ENCODE measurements at regions not wholly inside any gene's neighbourhood (a gene's known extent, or its start where the extent isn't known, plus 50 kb on each side); places are given as distances from the start of the nearest gene placed in this dataset.

- H3K27ac ChIP-seq (ENCODE audit: low read depth, low read length), result no peak overlapping the region
- H3K4me1 ChIP-seq (ENCODE audit: insufficient read depth, low read length), result no peaks in the 10 kb centered on the region
- H3K9me3 Mint-ChIP-seq, result no peaks in the 10 kb centered on the region
- H3K27me3 Mint-ChIP-seq, result peaks cover 2 to 15% of the 10 kb centered on the region in 2 donors
- no peaks in the 10 kb centered on the region for H3K36me3 ChIP-seq (ENCODE audit: insufficient read depth, low read length)
- no peak overlapping the region for H3K4me3 Mint-ChIP-seq
- no peak for DNase-seq
- H3K36me3 Mint-ChIP-seq, result no peaks in the 10 kb centered on the region
- no peak overlapping the region for H3K4me3 ChIP-seq (ENCODE audit: low read length)
- no peak overlapping the region for H3K27ac Mint-ChIP-seq
- H3K9me3 ChIP-seq (ENCODE audit: low read length), result no peaks in the 10 kb centered on the region
- H3K4me1 Mint-ChIP-seq, result no peaks in the 10 kb centered on the region
- no peaks in the 10 kb centered on the region for H3K27me3 ChIP-seq (ENCODE audit: insufficient read depth, low read length, poor library complexity, severe bottlenecking)
- CTCF ChIA-PET, result no interaction called here
- POLR2A ChIA-PET, result no interaction called here
Observed at GRCh38 chr7:36039671-36040070, 113.4 kb upstream of the EEPD1 start.

GRCh38 chr7:36040679-36041078 lies 112.4 kb upstream of the EEPD1 start:
- Histone ChIP-seq H3K27ac (ENCODE audit: low read depth, low read length) (no peak overlapping the region), H3K4me3 (ENCODE audit: low read length) (no peak overlapping the region), H3K9me3 (ENCODE audit: low read length) (no peaks in the 10 kb centered on the region), H3K27me3 (ENCODE audit: insufficient read depth, low read length, poor library complexity, severe bottlenecking) (no peaks in the 10 kb centered on the region), H3K4me1 (ENCODE audit: insufficient read depth, low read length) (no peaks in the 10 kb centered on the region), H3K36me3 (ENCODE audit: insufficient read depth, low read length) (no peaks in the 10 kb centered on the region)
- Mint-ChIP-seq H3K36me3 (no peaks in the 10 kb centered on the region), H3K4me3 (no peak overlapping the region), H3K9me3 (no peaks in the 10 kb centered on the region), H3K27ac (no peak overlapping the region), H3K27me3 (peaks cover 0 to 13% of the 10 kb centered on the region in 2 donors), H3K4me1 (no peaks in the 10 kb centered on the region)
- no peak for DNase-seq
- ChIA-PET POLR2A (no interaction called here), CTCF (no interaction called here)

- H3K4me1 ChIP-seq (ENCODE audit: insufficient read depth, low read length), result no peaks in the 10 kb centered on the region
- POLR2A ChIA-PET, result no interaction called here
- no peaks in the 10 kb centered on the region for H3K4me1 Mint-ChIP-seq
- CTCF ChIA-PET, result no interaction called here
- H3K36me3 Mint-ChIP-seq, result no peaks in the 10 kb centered on the region
- DNase-seq, result no peak
- no peak overlapping the region for H3K27ac ChIP-seq (ENCODE audit: low read depth, low read length)
- H3K4me3 ChIP-seq (ENCODE audit: low read length), result no peak overlapping the region
- H3K27me3 ChIP-seq (ENCODE audit: insufficient read depth, low read length, poor library complexity, severe bottlenecking), result no peaks in the 10 kb centered on the region
- no peaks in the 10 kb centered on the region for H3K36me3 ChIP-seq (ENCODE audit: insufficient read depth, low read length)
- H3K4me3 Mint-ChIP-seq, result no peak overlapping the region
- peak overlapping the region in 1 of 8 donors; percentile 52 for H3K27ac Mint-ChIP-seq
- no peaks in the 10 kb centered on the region for H3K9me3 Mint-ChIP-seq
- H3K9me3 ChIP-seq (ENCODE audit: low read length), result no peaks in the 10 kb centered on the region
- H3K27me3 Mint-ChIP-seq, result peaks cover 0 to 6% of the 10 kb centered on the region in 2 donors
Observed at GRCh38 chr7:36044101-36044892, 108.8 kb upstream of the EEPD1 start.

GRCh38 chr7:36045326-36045725 lies 107.7 kb upstream of the EEPD1 start:
- no peaks in the 10 kb centered on the region for H3K27me3 ChIP-seq (ENCODE audit: insufficient read depth, low read length, poor library complexity, severe bottlenecking)
- ChIA-PET CTCF (no interaction called here), POLR2A (no interaction called here)
- H3K9me3 ChIP-seq (ENCODE audit: low read length), result no peaks in the 10 kb centered on the region
- H3K4me3 ChIP-seq (ENCODE audit: low read length), result no peak overlapping the region
- peaks cover 3 to 4% of the 10 kb centered on the region in 2 donors for H3K27me3 Mint-ChIP-seq
- H3K36me3 ChIP-seq (ENCODE audit: insufficient read depth, low read length), result no peaks in the 10 kb centered on the region
- H3K27ac ChIP-seq (ENCODE audit: low read depth, low read length), result no peak overlapping the region
- no peaks in the 10 kb centered on the region for H3K36me3 Mint-ChIP-seq
- H3K9me3 Mint-ChIP-seq, result no peaks in the 10 kb centered on the region
- no peaks in the 10 kb centered on the region for H3K4me1 Mint-ChIP-seq
- H3K4me3 Mint-ChIP-seq, result no peak overlapping the region
- no peak overlapping the region for H3K27ac Mint-ChIP-seq
- no peak for DNase-seq
- H3K4me1 ChIP-seq (ENCODE audit: insufficient read depth, low read length), result no peaks in the 10 kb centered on the region

GRCh38 chr7:36045830-36046341 lies 107.2 kb upstream of the EEPD1 start:
- no peaks in the 10 kb centered on the region for H3K4me1 ChIP-seq (ENCODE audit: insufficient read depth, low read length)
- no peaks in the 10 kb centered on the region for H3K36me3 Mint-ChIP-seq
- ChIA-PET POLR2A (no interaction called here), CTCF (no interaction called here)
- no peak overlapping the region for H3K27ac Mint-ChIP-seq
- peaks cover 3 to 4% of the 10 kb centered on the region in 2 donors for H3K27me3 Mint-ChIP-seq
- H3K27me3 ChIP-seq (ENCODE audit: insufficient read depth, low read length, poor library complexity, severe bottlenecking), result no peaks in the 10 kb centered on the region
- H3K4me3 Mint-ChIP-seq, result no peak overlapping the region
- H3K4me3 ChIP-seq (ENCODE audit: low read length), result no peak overlapping the region
- no peak overlapping the region for H3K27ac ChIP-seq (ENCODE audit: low read depth, low read length)
- no peak for DNase-seq
- H3K4me1 Mint-ChIP-seq, result no peaks in the 10 kb centered on the region
- no peaks in the 10 kb centered on the region for H3K36me3 ChIP-seq (ENCODE audit: insufficient read depth, low read length)
- no peaks in the 10 kb centered on the region for H3K9me3 Mint-ChIP-seq
- no peaks in the 10 kb centered on the region for H3K9me3 ChIP-seq (ENCODE audit: low read length)

- Mint-ChIP-seq H3K27me3 (peaks cover 3 to 9% of the 10 kb centered on the region in 2 donors), H3K9me3 (no peaks in the 10 kb centered on the region), H3K27ac (no peak overlapping the region), H3K36me3 (no peaks in the 10 kb centered on the region), H3K4me1 (no peaks in the 10 kb centered on the region), H3K4me3 (no peak overlapping the region)
- POLR2A ChIA-PET, result no interaction called here
- Histone ChIP-seq H3K4me3 (ENCODE audit: low read length) (no peak overlapping the region), H3K27me3 (ENCODE audit: insufficient read depth, low read length, poor library complexity, severe bottlenecking) (no peaks in the 10 kb centered on the region), H3K9me3 (ENCODE audit: low read length) (no peaks in the 10 kb centered on the region), H3K4me1 (ENCODE audit: insufficient read depth, low read length) (no peaks in the 10 kb centered on the region), H3K36me3 (ENCODE audit: insufficient read depth, low read length) (no peaks in the 10 kb centered on the region), H3K27ac (ENCODE audit: low read depth, low read length) (no peak overlapping the region)
- CTCF ChIA-PET, result no interaction called here
- no peak for DNase-seq
Observed at GRCh38 chr7:36047091-36047658, 105.9 kb upstream of the EEPD1 start.

GRCh38 chr7:36048141-36048901 lies 104.7 kb upstream of the EEPD1 start:
- Histone ChIP-seq H3K27ac (ENCODE audit: low read depth, low read length) (no peak overlapping the region), H3K27me3 (ENCODE audit: insufficient read depth, low read length, poor library complexity, severe bottlenecking) (no peaks in the 10 kb centered on the region), H3K4me3 (ENCODE audit: low read length) (no peak overlapping the region), H3K36me3 (ENCODE audit: insufficient read depth, low read length) (no peaks in the 10 kb centered on the region), H3K4me1 (ENCODE audit: insufficient read depth, low read length) (no peaks in the 10 kb centered on the region), H3K9me3 (ENCODE audit: low read length) (no peaks in the 10 kb centered on the region)
- H3K9me3 Mint-ChIP-seq, result no peaks in the 10 kb centered on the region
- no peak for DNase-seq
- CTCF ChIA-PET, result interaction anchor here (1.3 kb wide), 1 partner anchor 243 kb away, joined by 3 read pairs; no protein-coding TSS in a partner anchor
- H3K27me3 Mint-ChIP-seq, result peaks cover 4 to 9% of the 10 kb centered on the region in 2 donors
- H3K36me3 Mint-ChIP-seq, result no peaks in the 10 kb centered on the region
- no peak overlapping the region for H3K4me3 Mint-ChIP-seq
- POLR2A ChIA-PET, result no interaction called here
- H3K4me1 Mint-ChIP-seq, result no peaks in the 10 kb centered on the region
- no peak overlapping the region for H3K27ac Mint-ChIP-seq

GRCh38 chr7:36048902-36049240 lies 104.2 kb upstream of the EEPD1 start:
- Mint-ChIP-seq H3K9me3 (no peaks in the 10 kb centered on the region), H3K4me1 (no peaks in the 10 kb centered on the region), H3K27me3 (peaks cover 5 to 9% of the 10 kb centered on the region in 2 donors), H3K27ac (no peak overlapping the region), H3K36me3 (no peaks in the 10 kb centered on the region), H3K4me3 (no peak overlapping the region)
- POLR2A ChIA-PET, result no interaction called here
- Histone ChIP-seq H3K27me3 (ENCODE audit: insufficient read depth, low read length, poor library complexity, severe bottlenecking) (no peaks in the 10 kb centered on the region), H3K36me3 (ENCODE audit: insufficient read depth, low read length) (no peaks in the 10 kb centered on the region), H3K27ac (ENCODE audit: low read depth, low read length) (no peak overlapping the region), H3K9me3 (ENCODE audit: low read length) (no peaks in the 10 kb centered on the region), H3K4me1 (ENCODE audit: insufficient read depth, low read length) (no peaks in the 10 kb centered on the region), H3K4me3 (ENCODE audit: low read length) (no peak overlapping the region)
- DNase-seq, result no peak
- CTCF ChIA-PET, result interaction anchor here (1.3 kb wide), 1 partner anchor 243 kb away, joined by 3 read pairs; no protein-coding TSS in a partner anchor
